B cell (primary cell): ENCODE measurements at regions not wholly inside any gene's neighbourhood (a gene's known extent, or its start where the extent isn't known, plus 50 kb on each side); places are given as distances from the start of the nearest gene placed in this dataset.

ENCODE experiments used
- ATAC-seq: fragments of 200-7000 bp; cut with Tn5 transposase; one replicate; pipeline ENCODE4 v1.10.0; 2021; ENCODE audit warnings: low read depth, mild to moderate bottlenecking, moderate number of reproducible peaks, moderate library complexity
- CTCF ChIA-PET: fragments of 350-600 bp; sonication (Branson Sonifier 250); formaldehyde crosslinking; loops from one replicate; lab custom pipeline; 2021; ENCODE audit warnings: antibody characterized with exemption, inconsistent platforms; lab: Charles Lee
- POLR2A ChIA-PET: fragments of 350-600 bp; sonication (Branson Sonifier 250); formaldehyde crosslinking; loops from one replicate; lab custom pipeline; 2021; ENCODE audit warnings: antibody characterized with exemption; lab: Charles Lee
- DNase-seq: peaks from one replicate; pipeline ENCODE4 v3.0.0; 2013
- H2AFZ ChIP-seq: 2 replicates; pipeline ENCODE4 v1.6.1; 2012; ENCODE audit warnings: mild to moderate bottlenecking, low read depth, low read length; ENCODE audit not compliant: insufficient read depth, poor library complexity, severe bottlenecking
- H3K27ac ChIP-seq, 2 donors: 1 replicate in 1 of 2; 2 replicates in 1 of 2; pipeline ENCODE4 v1.5.1; 2012 to 2013; ENCODE audit warnings: low read length in 2 of 2, mild to moderate bottlenecking in 2 of 2, moderate library complexity in 1 of 2
- H3K27me3 ChIP-seq, 4 experiments: fragments of 200-600 bp in 1 of 4; sonication (generic) in 1 of 4; replicated peaks in 1 of 4; 1 replicate in 2 of 4; 2 replicates in 2 of 4; pipeline versions ENCODE4 v1.6.1 to v1.7.0; 2013 to 2016; ENCODE audit warnings: low read length in 3 of 4, mild to moderate bottlenecking in 2 of 4, mixed read lengths in 1 of 4, moderate library complexity in 1 of 4; ENCODE audit not compliant: insufficient read depth in 4 of 4, control insufficient read depth in 3 of 4; ENCODE audit errors: control extremely low read depth in 1 of 4
- H3K36me3 ChIP-seq, 2 experiments: replicated peaks in 1 of 2; 1 replicate in 1 of 2; 2 replicates in 1 of 2; pipeline versions ENCODE4 v1.6.1 to v1.7.1; 2013; ENCODE audit warnings: low read length in 1 of 2; ENCODE audit not compliant: insufficient read depth in 2 of 2, control insufficient read depth in 1 of 2; ENCODE audit errors: control extremely low read depth in 1 of 2, extremely low read depth in 1 of 2
- H3K4me1 ChIP-seq, 2 donors: fragments of 200-600 bp in 1 of 2; sonication (generic) in 1 of 2; 1 replicate in 1 of 2; 2 replicates in 1 of 2; pipeline versions ENCODE4 v1.5.1 to v1.6.1; 2013 to 2017; ENCODE audit warnings: low read length in 2 of 2; ENCODE audit not compliant: control insufficient read depth in 2 of 2, insufficient read depth in 2 of 2
- H3K4me2 ChIP-seq: replicated peaks from 2 replicates; pipeline ENCODE3; 2012; ENCODE audit warnings: mild to moderate bottlenecking, low read depth, low read length; ENCODE audit not compliant: poor library complexity, severe bottlenecking
- H3K4me3 ChIP-seq, 5 experiments: fragments of 200-600 bp in 1 of 5; sonication (generic) in 1 of 5; 1 replicate in 3 of 5; 2 replicates in 2 of 5; pipeline versions ENCODE4 v1.5.1 to v1.7.0; 2011 to 2016; ENCODE audit warnings: low read length in 4 of 5, mild to moderate bottlenecking in 4 of 5, low read depth in 2 of 5, control low read depth in 1 of 5, moderate library complexity in 1 of 5; ENCODE audit not compliant: insufficient read depth in 1 of 5; ENCODE audit errors: control extremely low read depth in 1 of 5, extremely low read depth in 1 of 5
- H3K79me2 ChIP-seq: fragments of 200-600 bp; sonication (generic); one replicate; pipeline ENCODE4 v1.6.0; 2016; ENCODE audit warnings: low read length; ENCODE audit not compliant: control insufficient read depth, insufficient read depth
- H3K9ac ChIP-seq: fragments of 200-600 bp; sonication (generic); 2 replicates; pipeline ENCODE4 v1.6.1; 2017; ENCODE audit warnings: mild to moderate bottlenecking, low read length, moderate library complexity
- H3K9me3 ChIP-seq, 3 donors: one replicate each; pipeline versions ENCODE4 v1.6.1 to v1.7.1; 2013; ENCODE audit warnings: low read length in 2 of 3; ENCODE audit not compliant: control insufficient read depth in 2 of 3, insufficient read depth in 1 of 3; ENCODE audit errors: control extremely low read depth in 1 of 3
- H4K20me1 ChIP-seq: 2 replicates; pipeline ENCODE4 v1.6.0; 2012; ENCODE audit warnings: mild to moderate bottlenecking, low read length; ENCODE audit not compliant: insufficient read depth, control insufficient read depth, poor library complexity, severe bottlenecking
- H3K27ac Mint-ChIP-seq: one replicate; pipeline ENCODE4 v1.8.0; 2021; ENCODE audit warnings: mixed read lengths
- H3K27me3 Mint-ChIP-seq: one replicate; pipeline ENCODE4 v1.8.0; 2021; ENCODE audit warnings: mixed read lengths
- H3K4me1 Mint-ChIP-seq: one replicate; pipeline ENCODE4 v1.8.0; 2021; ENCODE audit warnings: mixed read lengths
- H3K4me3 Mint-ChIP-seq: one replicate; pipeline ENCODE4 v1.8.0; 2021; ENCODE audit warnings: mixed read lengths
- H3K9me3 Mint-ChIP-seq: one replicate; pipeline ENCODE4 v1.8.0; 2022; ENCODE audit warnings: mixed read lengths; ENCODE audit not compliant: insufficient read depth
- CTCF ChIP-seq: fragments of 200-600 bp; IDR thresholded peaks from one replicate; pipeline ENCODE4 v1.8.0; 2022; ENCODE audit warnings: antibody characterized with exemption, mild to moderate bottlenecking
- EZH2 ChIP-seq: IDR thresholded peaks from 2 replicates; pipeline ENCODE4 v1.6.1; 2012; ENCODE audit warnings: borderline replicate concordance, low read depth, mild to moderate bottlenecking, moderate library complexity, low read length; ENCODE audit not compliant: insufficient read depth, poor library complexity, severe bottlenecking
- WGBS: methylation state at CpG from one replicate; pipeline ENCODE4 v1.1.5; 2013; ENCODE audit warnings: missing lambda C conversion rate; ENCODE audit not compliant: insufficient coverage; 5-methylcytosine and 5-hydroxymethylcytosine counted together
- intact Hi-C: fragments of 100-400 bp; cut with micrococcal nuclease; formaldehyde crosslinking; loops from one replicate; pipeline ENCODE4 v1.10.0; 2022

GRCh38 chr2:150178591-150178990, 308.9 kb downstream of the RND3 start:
- no peak for TF ChIP-seq CTCF
- no peak for TF ChIP-seq EZH2
- intact Hi-C loops = no loop called here
- no peaks in the 10 kb centered on the region for H4K20me1 ChIP-seq
- H3K9me3 ChIP-seq = peaks cover 0 to 5% (median 0%) of the 10 kb centered on the region in 3 donors
- H3K36me3 ChIP-seq = no peaks in the 10 kb centered on the region
- H3K4me1 Mint-ChIP-seq = no peaks in the 10 kb centered on the region
- H3K27ac Mint-ChIP-seq = no peak overlapping the region
- no peaks in the 10 kb centered on the region for H3K27me3 Mint-ChIP-seq
- no peaks in the 10 kb centered on the region for H3K9me3 Mint-ChIP-seq
- H3K4me3 ChIP-seq = no peak overlapping the region
- no peak overlapping the region for H2AFZ ChIP-seq
- H3K27me3 ChIP-seq = no peaks in the 10 kb centered on the region
- POLR2A ChIA-PET = no interaction called here
- DNase-seq (no peak), ATAC-seq (no peak)
- H3K9ac ChIP-seq = no peak overlapping the region
- H3K79me2 ChIP-seq = no peaks in the 10 kb centered on the region
- no peak overlapping the region for H3K4me2 ChIP-seq
- no peaks in the 10 kb centered on the region for H3K4me1 ChIP-seq
- CTCF ChIA-PET = no interaction called here
- H3K4me3 Mint-ChIP-seq = no peak overlapping the region
- H3K27ac ChIP-seq = no peak overlapping the region

- H4K20me1 ChIP-seq = no peaks in the 10 kb centered on the region
- peaks cover 0 to 7% (median 0%) of the 10 kb centered on the region in 3 donors for H3K9me3 ChIP-seq
- Mint-ChIP-seq H3K27ac (no peak overlapping the region), H3K4me1 (no peaks in the 10 kb centered on the region), H3K27me3 (no peaks in the 10 kb centered on the region), H3K4me3 (no peak overlapping the region), H3K9me3 (peaks cover 1% of the 10 kb centered on the region)
- no peaks in the 10 kb centered on the region for H3K27me3 ChIP-seq
- TF ChIP-seq EZH2 (no peak), CTCF (no peak)
- CTCF ChIA-PET = no interaction called here
- POLR2A ChIA-PET = no interaction called here
- no peaks in the 10 kb centered on the region for H3K79me2 ChIP-seq
- DNase-seq (no peak), ATAC-seq (no peak)
- no peak overlapping the region for H3K27ac ChIP-seq
- no peaks in the 10 kb centered on the region for H3K4me1 ChIP-seq
- no peaks in the 10 kb centered on the region for H3K36me3 ChIP-seq
- no peak overlapping the region for H3K9ac ChIP-seq
- no peak overlapping the region for H3K4me3 ChIP-seq
- no peak overlapping the region for H3K4me2 ChIP-seq
- WGBS = no CpG with 5 or more reads among the region's 1 CpG
- H2AFZ ChIP-seq = no peak overlapping the region
- intact Hi-C loops = no loop called here
Observed at GRCh38 chr2:150174971-150175421, 312.5 kb downstream of the RND3 start.
